ENCODE measurements at regions not wholly inside any gene's neighbourhood (a gene's known extent, or its start where the extent isn't known, plus 50 kb on each side); places are given as distances from the start of the nearest gene placed in this dataset.

DNA sequence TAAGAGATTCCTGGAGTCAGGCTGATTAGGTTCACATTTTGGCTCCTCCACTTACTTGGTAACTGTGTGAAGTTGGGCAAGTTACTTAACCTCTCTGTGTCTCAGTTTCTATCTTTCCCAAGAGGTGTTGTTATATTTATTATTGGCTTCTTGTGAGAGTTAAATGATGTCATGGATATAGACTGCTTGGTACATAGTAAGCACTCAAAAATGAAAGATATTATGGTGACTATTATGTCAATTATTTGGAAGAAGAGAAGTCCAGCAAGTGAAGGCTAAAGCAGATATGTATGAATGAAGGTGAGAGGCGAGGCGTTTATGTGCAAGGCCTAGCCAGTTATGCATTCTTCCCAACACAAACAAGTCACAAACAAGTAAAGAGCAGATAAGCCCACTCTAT, 417.4 kb downstream of the TSN start:
- DNase-seq (ENCODE audit: low spot score), result no peak

DNA sequence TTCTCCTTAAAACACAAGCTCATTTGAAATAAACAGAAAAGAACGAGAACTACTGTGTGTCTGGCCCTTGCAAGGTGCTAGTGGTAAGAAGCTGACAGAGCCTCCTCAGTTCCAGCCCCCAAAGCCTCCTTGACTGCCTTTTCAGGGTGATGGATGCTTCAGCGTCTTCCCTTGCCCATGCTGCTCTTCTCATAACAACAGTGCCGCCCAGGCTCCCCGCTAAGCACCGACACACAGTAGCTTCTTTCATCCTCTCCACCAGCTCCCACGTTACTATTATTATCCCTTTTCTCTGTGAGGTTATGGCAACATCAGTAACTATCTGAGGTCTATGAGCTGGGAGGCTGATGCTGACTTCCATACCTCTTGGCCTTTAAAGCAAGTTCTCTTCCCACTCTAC, 418.6 kb downstream of the TSN start:
- DNase-seq (ENCODE audit: low spot score), result no peak

DNA sequence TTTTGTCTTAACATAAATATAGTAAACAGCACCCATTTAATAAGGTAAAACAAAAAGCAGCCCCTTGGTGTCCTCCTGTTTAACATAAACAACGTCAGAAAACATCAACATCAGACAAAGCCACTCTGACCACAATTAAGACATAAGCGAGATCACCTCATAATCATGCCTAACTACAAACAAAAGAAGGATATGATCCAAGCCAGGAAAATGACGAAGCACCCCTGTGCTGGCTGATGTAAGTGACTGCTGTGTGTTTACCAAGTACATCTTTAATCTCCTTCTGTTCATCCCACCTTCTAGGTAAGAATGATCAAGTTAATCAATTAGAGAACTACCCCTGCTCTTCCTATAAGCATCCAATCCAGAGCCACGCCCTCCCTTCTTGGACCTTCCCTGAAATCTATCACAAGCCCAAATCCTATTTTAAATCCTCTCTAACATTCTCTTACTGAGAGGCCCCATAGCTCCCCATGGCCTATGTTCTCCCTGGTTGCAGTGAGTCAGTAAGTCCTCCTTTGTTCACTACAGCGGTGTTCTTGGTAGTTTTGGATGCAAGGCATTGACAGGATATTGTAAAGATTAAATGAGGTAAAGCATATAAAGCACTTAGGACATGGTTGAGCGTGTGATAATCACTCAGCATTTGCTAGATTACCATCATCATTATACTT, 424.2 kb downstream of the TSN start:
- no peak for DNase-seq (ENCODE audit: low spot score)

- DNase-seq (ENCODE audit: low spot score), result no peak
Observed at GRCh38 chr2:122180972-122181371, 425.5 kb downstream of the TSN start.

DNA sequence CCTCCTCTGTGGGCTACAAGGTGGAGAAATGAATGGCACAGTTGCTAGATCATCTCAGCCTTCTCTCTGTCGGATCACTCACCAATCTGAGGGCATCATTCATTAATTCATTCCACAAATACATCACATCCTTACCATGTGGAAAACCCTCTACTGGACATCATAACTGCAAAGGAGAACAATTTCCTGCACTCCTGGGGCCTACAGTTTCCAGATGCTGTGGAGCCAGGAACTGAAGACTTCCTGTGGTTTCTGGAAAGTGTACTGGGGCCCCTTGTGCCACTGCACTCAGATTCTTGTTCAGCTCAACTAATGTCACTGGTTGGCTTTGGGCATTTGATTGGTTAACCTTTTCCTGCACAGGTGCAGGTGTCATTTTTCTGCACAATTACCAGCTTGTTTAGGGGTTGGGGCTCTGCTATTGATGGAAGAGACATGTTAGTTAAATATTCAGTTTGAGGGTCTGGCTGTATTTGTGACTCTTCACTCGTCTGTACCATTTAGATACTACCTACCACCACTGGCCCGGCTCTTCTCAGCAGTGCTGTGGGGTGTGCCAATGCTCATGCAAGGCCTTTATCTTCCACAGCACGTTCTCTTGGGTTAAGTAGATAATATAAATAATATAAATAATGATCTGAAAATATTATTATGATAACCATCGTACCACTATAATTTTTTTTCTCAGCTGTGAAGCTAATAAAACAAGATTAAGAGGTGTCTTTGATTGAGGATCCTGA, 427.3 kb downstream of the TSN start:
- no peak for DNase-seq (ENCODE audit: low spot score)

DNA sequence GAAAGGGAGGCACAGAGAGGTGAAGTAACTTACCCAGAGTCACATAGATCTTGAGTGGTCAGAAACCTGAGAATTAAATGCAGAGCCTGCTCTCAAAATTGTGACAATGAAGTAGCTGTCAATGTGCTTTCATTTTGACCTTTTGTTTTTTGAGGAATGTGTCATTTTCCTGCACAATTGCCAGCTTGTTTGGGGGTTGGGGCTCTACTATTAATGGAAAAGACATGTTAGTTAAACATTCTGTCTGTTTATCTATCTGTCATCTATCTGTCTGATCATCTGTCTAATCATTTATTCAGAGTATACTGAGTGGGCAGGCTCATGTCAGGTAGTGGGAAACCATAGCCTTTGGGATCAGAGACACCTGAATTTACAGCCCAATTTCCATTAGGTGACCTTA, 428.4 kb downstream of the TSN start:
- DNase-seq (ENCODE audit: low spot score), result no peak

DNA sequence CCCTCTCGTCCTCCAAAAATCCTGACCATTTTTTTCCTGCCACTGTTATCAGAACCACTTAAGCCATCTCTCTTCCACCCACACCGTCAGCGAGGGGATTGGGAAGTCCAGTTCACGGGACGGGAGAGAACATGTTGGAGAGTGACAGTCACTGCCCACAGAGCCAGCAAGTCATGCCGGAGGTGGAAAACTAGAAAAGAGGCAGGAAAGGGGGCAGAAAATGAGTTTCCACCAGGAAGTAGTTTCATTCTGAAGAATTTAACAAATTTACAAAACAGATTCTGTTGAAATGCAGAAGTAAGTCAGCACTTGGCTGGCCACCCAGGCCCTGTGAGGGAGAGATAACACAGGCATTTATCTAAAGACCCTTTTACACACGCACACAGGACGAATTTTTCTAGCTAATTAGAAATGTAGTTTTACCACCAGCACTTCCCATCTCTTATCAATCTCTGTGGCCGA, 431.3 kb downstream of the TSN start:
- DNase-seq (ENCODE audit: low spot score), result no peak

DNA sequence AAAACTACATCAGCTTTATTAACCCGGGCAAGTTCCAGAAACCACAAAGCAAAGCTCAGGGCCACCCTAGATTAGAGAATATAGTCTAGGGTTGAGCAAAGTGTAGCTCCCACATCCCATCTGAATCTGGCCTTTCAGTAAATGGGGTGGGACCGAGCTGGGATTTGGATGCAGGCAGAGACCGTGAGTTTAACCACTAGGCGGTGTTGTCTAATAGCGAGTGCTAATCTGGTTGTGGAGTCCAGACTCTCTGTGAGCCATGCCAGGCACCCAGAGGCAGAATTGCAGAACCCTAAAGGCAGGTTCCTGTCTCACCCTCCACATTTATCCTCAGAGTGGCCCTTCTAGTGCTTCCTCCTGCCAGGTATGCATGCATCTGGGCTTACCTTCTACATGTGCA, 435.9 kb downstream of the TSN start:
- peak; percentile 32 for DNase-seq (ENCODE audit: low spot score)

DNA sequence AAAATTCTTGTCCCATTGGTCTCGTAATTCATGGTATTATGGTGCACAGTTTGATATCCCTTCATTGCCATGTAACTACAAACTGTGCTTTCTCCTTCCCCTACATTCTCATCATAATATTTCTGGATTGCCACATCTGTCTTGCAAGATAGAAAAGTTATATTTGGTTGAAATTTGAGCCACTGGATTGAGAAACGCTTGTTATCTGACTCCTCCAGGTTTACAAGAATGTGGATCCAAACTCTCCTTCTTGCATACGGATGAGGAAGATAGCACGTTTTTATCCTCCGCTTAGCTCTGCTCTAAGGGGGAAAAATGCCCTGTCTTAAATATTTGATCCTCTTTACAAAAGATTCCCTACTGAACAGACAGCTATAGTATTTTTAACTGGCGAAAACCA, 438.2 kb downstream of the TSN start:
- no peak for DNase-seq (ENCODE audit: low spot score)

DNA sequence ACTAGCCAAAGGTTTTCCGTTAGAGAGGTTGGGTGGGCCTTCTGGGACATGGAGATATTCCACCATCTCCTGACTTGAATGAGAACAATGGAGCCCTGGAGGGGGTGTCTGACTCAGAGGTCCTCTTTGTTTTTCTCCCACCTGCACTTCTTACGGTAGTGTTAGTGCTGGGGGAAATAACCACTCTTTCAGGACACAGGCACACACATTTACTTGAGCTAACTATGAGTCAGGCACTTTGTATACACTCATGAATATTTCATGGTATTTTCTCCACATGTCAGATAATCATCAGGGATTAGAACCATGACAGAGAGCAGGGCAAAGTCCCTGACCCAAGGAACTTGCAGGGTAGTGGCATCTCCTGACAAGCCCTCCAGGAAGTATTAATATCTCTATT, 439.1 kb downstream of the TSN start:
- no peak for DNase-seq (ENCODE audit: low spot score)

GRCh38 chr2:122203523-122203922, 448.1 kb downstream of the TSN start:
- peak; percentile 68 for DNase-seq (ENCODE audit: low spot score)

DNA sequence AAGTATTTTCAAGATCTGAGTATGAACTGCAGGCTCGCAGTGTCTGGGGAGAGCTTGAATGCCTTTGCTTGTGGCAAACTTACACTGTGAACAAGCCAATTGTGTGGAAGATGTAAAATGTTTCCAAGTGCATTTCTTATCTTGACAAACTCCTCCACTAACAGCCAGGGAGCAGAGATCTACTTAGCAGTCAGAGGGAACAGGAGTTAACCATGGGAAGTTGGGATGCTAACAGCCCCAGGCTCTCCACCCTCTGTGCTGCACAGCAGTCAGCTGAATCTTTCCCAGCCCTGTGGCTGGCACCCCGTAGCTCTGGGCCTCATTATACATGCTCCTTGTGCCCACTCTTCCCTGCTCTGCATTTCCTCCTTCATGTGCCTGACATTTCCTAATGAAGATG, 450.2 kb downstream of the TSN start:
- no peak for DNase-seq (ENCODE audit: low spot score)

- DNase-seq (ENCODE audit: low spot score), result no peak
Observed at GRCh38 chr2:122206101-122206500, 450.6 kb downstream of the TSN start.

DNA sequence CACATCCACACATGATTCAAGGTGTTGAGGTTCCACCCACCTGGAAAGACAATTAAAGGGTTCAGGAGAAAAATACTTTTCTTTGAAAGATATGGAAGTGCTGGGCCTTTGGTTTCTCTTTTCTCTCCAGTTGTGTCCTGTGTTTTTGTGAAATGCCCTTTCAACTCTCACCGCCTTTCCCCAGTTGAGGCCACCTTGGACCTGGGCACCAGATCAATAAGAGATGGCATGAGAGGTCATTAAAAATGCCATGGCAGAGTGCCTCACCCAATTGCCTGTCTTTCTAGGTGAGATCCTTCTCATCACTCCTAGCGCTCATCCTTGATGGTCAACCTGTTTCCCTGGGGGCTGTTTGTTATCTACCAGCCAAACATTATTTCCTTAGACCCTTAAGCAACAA, 453.9 kb downstream of the TSN start:
- no peak for DNase-seq (ENCODE audit: low spot score)

DNA sequence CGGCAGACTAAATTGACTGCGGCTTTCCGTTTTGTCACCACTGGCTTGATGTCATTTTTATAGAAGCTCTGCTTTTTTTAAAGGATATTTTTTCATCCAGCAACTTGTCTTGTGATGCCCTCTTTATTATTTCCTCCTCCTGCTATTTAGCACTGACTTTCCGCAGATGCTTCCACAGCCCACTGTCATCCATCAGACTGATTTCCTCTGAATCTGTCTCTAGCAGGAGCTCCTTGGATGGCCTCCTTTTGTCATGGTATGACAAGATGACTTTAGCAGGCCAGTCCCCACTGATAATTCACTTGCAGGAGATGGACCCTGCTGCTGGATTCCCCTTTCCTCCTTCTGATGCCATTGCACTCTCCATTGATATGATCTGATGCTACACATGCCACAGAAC, 454.6 kb downstream of the TSN start:
- DNase-seq (ENCODE audit: low spot score), result no peak

GRCh38 chr2:122210898-122211856, 455.7 kb downstream of the TSN start:
- DNase-seq (ENCODE audit: low spot score), result no peak

DNA sequence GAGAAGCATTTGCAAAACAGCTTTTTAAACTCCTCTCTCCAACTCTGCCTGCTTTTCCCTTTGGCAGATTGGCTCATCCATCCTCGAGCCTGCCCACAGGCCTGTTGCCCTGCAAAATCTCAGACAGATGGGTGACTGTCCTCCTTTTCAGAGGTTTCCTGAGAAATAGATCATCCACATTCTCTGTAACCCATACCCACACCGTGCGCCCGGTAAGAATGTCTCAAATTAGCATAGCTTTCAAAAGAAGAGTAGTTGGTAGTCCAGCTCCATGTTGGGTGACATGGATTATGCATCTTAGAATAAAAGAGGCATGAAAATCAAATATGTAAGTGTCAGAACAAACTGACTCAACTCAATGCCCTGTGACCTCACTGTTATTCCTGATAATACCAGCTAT, 457.9 kb downstream of the TSN start:
- no peak for DNase-seq (ENCODE audit: low spot score)

DNA sequence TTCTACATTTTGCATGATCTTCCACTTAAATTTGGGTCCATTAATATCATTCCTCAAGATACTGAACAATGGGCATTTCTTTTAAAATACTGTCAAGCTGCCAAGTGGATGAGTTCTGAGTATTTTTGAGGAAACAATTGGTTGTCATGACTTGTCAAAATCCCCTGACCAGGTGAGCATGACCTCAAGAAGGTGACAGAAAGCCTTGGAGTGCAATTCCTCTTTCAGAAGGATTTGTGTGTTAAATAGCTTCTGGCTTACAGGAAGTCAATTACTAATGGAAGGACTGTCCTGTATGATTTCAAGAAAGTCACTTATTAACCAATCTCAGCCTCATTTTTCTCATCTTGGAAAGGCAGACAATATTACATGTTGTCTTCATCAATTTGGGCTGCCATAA, 460.6 kb downstream of the TSN start:
- DNase-seq (ENCODE audit: low spot score), result no peak

DNA sequence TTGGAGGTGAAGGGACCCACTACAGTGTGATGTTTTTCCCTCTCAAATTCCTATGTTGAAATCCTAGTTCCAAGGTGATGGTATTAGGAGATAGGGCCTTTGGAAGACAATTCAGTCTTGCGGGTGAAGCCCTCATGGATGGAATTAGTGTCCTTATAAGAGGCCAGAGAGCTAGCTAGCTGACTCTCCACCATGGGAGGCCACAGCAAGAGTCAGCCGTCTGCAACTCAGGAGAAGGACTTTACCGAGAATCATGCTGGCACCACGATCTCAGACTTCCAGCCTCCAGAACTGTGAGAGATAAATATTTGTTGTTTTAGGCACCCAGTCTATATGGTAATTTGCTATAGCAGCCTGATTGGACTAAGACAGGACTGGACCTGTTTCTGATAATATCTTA, 461.4 kb downstream of the TSN start:
- DNase-seq (ENCODE audit: low spot score), result no peak

DNA sequence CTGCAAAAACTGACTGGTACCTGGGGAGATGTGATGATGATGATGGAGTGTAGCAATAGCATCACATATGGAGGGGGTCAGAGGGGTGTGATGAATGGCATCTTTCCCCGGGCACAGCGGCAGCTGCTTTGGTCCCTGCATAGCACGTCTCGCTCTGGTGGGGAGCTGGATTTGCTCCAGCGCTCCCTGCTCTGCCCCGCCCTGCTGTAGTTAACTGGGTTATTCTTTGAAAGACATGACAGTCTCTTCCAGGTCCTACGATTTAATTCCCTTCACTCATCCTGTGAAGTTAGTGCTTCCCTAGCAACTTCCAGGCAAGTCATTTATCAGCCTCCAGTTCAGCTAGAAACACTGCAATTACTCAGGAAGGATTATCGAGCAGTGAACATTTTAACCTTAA, 463.1 kb downstream of the TSN start:
- DNase-seq (ENCODE audit: low spot score), result no peak

GRCh38 chr2:122219504-122219903, 464.1 kb downstream of the TSN start:
- no peak for DNase-seq (ENCODE audit: low spot score)

DNA sequence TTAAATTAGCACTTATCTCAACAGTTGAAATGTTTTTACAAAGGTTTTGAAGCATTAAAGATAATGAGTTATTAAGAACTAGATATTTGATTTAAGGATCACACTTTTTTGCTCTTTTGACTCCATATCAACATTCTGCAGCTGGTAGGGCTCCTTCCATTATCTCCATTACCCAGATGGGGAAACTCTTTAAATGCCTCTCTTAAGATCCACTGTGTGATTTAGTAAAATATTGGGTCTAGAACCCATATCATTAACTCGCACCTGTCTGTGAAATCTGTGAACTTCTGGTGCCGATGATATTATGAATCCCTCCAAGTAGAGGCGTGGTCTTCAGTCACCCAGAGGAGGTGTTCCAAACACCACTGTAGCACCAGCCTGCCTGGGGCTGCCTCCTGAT, 466.2 kb downstream of the TSN start:
- no peak for DNase-seq (ENCODE audit: low spot score)

GRCh38 chr2:122231296-122231695, 475.8 kb downstream of the TSN start:
- no peak for DNase-seq (ENCODE audit: low spot score)
